ENCODE measurements at regions not wholly inside any gene's neighbourhood (a gene's known extent, or its start where the extent isn't known, plus 50 kb on each side); places are given as distances from the start of the nearest gene placed in this dataset.

DNA sequence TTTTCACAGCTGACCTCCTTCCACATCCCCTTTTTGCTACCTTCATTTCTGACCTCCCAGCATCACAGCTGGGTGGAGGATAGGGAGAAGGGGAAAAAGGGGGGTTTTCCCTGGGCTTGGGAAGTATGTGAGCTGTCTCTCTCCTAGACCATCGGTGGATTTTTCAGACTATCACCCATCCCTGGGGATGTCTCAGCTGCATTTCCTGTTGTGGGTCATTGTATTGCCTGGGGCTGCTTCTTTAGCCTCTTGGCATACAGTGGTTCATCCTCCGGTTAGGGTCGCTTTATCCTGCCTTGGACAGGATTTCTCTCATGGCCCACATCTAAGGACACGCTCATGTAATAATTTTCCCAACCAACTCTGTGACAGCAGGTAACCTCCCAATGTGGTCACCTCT is 142.5 kb upstream of the ARG1 start:
- CTCF ChIA-PET = no interaction called here

DNA sequence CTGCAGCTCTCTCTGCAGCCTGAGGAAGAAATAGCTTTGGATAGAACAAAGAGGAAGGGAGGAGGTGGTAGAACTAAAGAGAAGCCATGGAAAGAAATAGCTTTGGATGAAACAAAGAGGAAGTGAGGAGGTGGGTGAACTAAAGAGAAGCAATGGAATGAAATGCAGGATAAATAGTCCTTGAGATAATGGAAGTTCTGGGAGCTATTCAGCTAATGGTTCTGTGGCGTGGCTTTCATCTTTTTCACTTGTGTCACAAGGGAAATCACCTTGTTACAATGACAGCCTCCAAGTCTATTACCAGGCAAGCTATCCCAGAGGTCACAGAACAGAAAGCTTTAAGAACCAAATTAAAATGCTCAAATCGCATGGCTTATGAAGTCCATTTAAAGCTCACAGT is 141.3 kb upstream of the ARG1 start:
- POLR2A ChIA-PET (ENCODE audit: low non-redundant PET) = no interaction called here
- CTCF ChIA-PET = no interaction called here
- no TSS peak for BruUV-seq (replicated peaks)
- no peak for TF ChIP-seq EZH2 (IDR thresholded peaks at IDR 0.05; ENCODE audit: borderline replicate concordance, low read depth, low read length, poor library complexity, severe bottlenecking)
- TF ChIP-seq CTCF (conservative IDR thresholded peaks at IDR 0.05; ENCODE audit: low read depth, low read length) = no peak
- Histone ChIP-seq H3K4me1 (ENCODE audit: insufficient read depth, low read length, poor library complexity, severe bottlenecking) (no peaks in the 10 kb centered on the region), H3K4me3 (ENCODE audit: low read depth, low read length, poor library complexity, severe bottlenecking) (no peak overlapping the region), H3K27me3 (replicated peaks; ENCODE audit: insufficient read depth, low read depth, low read length, poor library complexity) (no peaks in the 10 kb centered on the region), H3K9me3 (ENCODE audit: low read depth, low read length, poor library complexity, severe bottlenecking) (peaks cover 6% of the 10 kb centered on the region), H3K27ac (ENCODE audit: low read depth, low read length, poor library complexity, severe bottlenecking) (no peak overlapping the region), H3K36me3 (ENCODE audit: insufficient read depth, low read length, poor library complexity, severe bottlenecking) (no peaks in the 10 kb centered on the region)
- intact Hi-C loops (cut with micrococcal nuclease; ENCODE audit: unreplicated experiment) = no loop called here
- DNase-seq (ENCODE audit: low spot score) = no peak

More for the DNA sequence above, 142.5 kb upstream of the ARG1 start:
- H3K27me3 ChIP-seq (replicated peaks; ENCODE audit: insufficient read depth, low read depth, low read length, poor library complexity) = no peaks in the 10 kb centered on the region
- intact Hi-C loops (cut with micrococcal nuclease; ENCODE audit: unreplicated experiment) = no loop called here
- TF ChIP-seq EZH2 (IDR thresholded peaks at IDR 0.05; ENCODE audit: borderline replicate concordance, low read depth, low read length, poor library complexity, severe bottlenecking) (no peak), CTCF (conservative IDR thresholded peaks at IDR 0.05; ENCODE audit: low read depth, low read length) (no peak)
- no peak for DNase-seq (ENCODE audit: low spot score)
- POLR2A ChIA-PET (ENCODE audit: low non-redundant PET) = no interaction called here
- H3K4me1 ChIP-seq (ENCODE audit: insufficient read depth, low read length, poor library complexity, severe bottlenecking) = no peaks in the 10 kb centered on the region
- H3K9me3 ChIP-seq (ENCODE audit: low read depth, low read length, poor library complexity, severe bottlenecking) = peaks cover 6% of the 10 kb centered on the region
- H3K4me3 ChIP-seq (ENCODE audit: low read depth, low read length, poor library complexity, severe bottlenecking) = no peak overlapping the region
- no peak overlapping the region for H3K27ac ChIP-seq (ENCODE audit: low read depth, low read length, poor library complexity, severe bottlenecking)
- BruUV-seq (replicated peaks) = no TSS peak
- no peaks in the 10 kb centered on the region for H3K36me3 ChIP-seq (ENCODE audit: insufficient read depth, low read length, poor library complexity, severe bottlenecking)

GRCh38 chr6:131433927-131434326 is 139.1 kb upstream of the ARG1 start:
- POLR2A ChIA-PET (ENCODE audit: low non-redundant PET) = no interaction called here
- CTCF ChIA-PET = no interaction called here
- no TSS peak for BruUV-seq (replicated peaks)

More at GRCh38 chr6:131433927-131434326, 139.1 kb upstream of the ARG1 start:
- H3K4me3 ChIP-seq (ENCODE audit: low read depth, low read length, poor library complexity, severe bottlenecking) = no peak overlapping the region
- H3K9me3 ChIP-seq (ENCODE audit: low read depth, low read length, poor library complexity, severe bottlenecking) = peaks cover 11% of the 10 kb centered on the region
- no peak for DNase-seq (ENCODE audit: low spot score)
- TF ChIP-seq EZH2 (IDR thresholded peaks at IDR 0.05; ENCODE audit: borderline replicate concordance, low read depth, low read length, poor library complexity, severe bottlenecking) = no peak
- no peak for TF ChIP-seq CTCF (conservative IDR thresholded peaks at IDR 0.05; ENCODE audit: low read depth, low read length)
- H3K27me3 ChIP-seq (replicated peaks; ENCODE audit: insufficient read depth, low read depth, low read length, poor library complexity) = no peaks in the 10 kb centered on the region
- intact Hi-C loops (cut with micrococcal nuclease; ENCODE audit: unreplicated experiment) = no loop called here
- no peak overlapping the region for H3K27ac ChIP-seq (ENCODE audit: low read depth, low read length, poor library complexity, severe bottlenecking)
- H3K4me1 ChIP-seq (ENCODE audit: insufficient read depth, low read length, poor library complexity, severe bottlenecking) = no peaks in the 10 kb centered on the region
- H3K36me3 ChIP-seq (ENCODE audit: insufficient read depth, low read length, poor library complexity, severe bottlenecking) = no peaks in the 10 kb centered on the region

Data from A673 (cell line).